ENCODE measurements at regions not wholly inside any gene's neighbourhood (a gene's known extent, or its start where the extent isn't known, plus 50 kb on each side); places are given as distances from the start of the nearest gene placed in this dataset.

GRCh38 chr10:80000541-80000940, 51.6 kb upstream of the SFTPD start:
- DNase-seq (no peak), ATAC-seq (no peak)
- Mint-ChIP-seq H3K4me1 (ENCODE audit: low read depth) (no peaks in the 10 kb centered on the region), H3K27me3 (peaks cover 16% of the 10 kb centered on the region), H3K27ac (no peak overlapping the region), H3K9me3 (no peaks in the 10 kb centered on the region), H3K4me3 (no peak overlapping the region), H3K36me3 (ENCODE audit: low read depth) (no peaks in the 10 kb centered on the region)
- TF ChIP-seq CTCF (IDR thresholded peaks at IDR 0.05) = no peak
- ChIA-PET CTCF (no interaction called here), POLR2A (no interaction called here)
- intact Hi-C loops (cut with micrococcal nuclease) = no loop called here
